H1 (cell line): ENCODE measurements at regions not wholly inside any gene's neighbourhood (a gene's known extent, or its start where the extent isn't known, plus 50 kb on each side); places are given as distances from the start of the nearest gene placed in this dataset.

Experiments
- CTCF ChIA-PET: fragments of 300-600 bp; sonication (Branson Sonifier 250); formaldehyde crosslinking; loops from one replicate; lab custom pipeline; 2021; ENCODE audit not compliant: partially characterized antibody; lab: Charles Lee
- POLR2A ChIA-PET: fragments of 300-600 bp; sonication (Branson Sonifier 250); formaldehyde crosslinking; loops from one replicate; lab custom pipeline; 2021; ENCODE audit warnings: inconsistent platforms; ENCODE audit not compliant: partially characterized antibody; lab: Charles Lee
- DNase-seq, 2 experiments: peaks; one replicate each; pipeline versions ENCODE4 v3.0.0 to v3.0.0-alpha.2; 2010 to 2022; ENCODE audit warnings: low spot score in 2 of 2, low read depth in 1 of 2, mixed read lengths in 1 of 2
- FAIRE-seq: peaks from 2 replicates; lab custom pipeline; 2011; peaks lifted over from hg19 to GRCh38; lab: Jason Lieb, UNC
- H2AFZ ChIP-seq: 2 replicates; pipeline ENCODE4 v1.8.1; 2012; ENCODE audit warnings: low read length, inconsistent platforms
- H2AK5ac ChIP-seq: 2 replicates; pipeline ENCODE4 v1.6.1; 2013; ENCODE audit warnings: low read depth, low read length
- H2BK120ac ChIP-seq: replicated peaks from 2 replicates; pipeline ENCODE3; 2013; ENCODE audit warnings: low read depth, low read length, inconsistent platforms
- H2BK12ac ChIP-seq: 2 replicates; pipeline ENCODE4 v1.6.1; 2013; ENCODE audit warnings: low read depth, low read length
- H2BK15ac ChIP-seq: 2 replicates; pipeline ENCODE4 v1.6.1; 2013; ENCODE audit warnings: low read length
- H2BK20ac ChIP-seq: 2 replicates; pipeline ENCODE4 v1.6.1; 2013; ENCODE audit warnings: low read length
- H2BK5ac ChIP-seq: 2 replicates; pipeline ENCODE4 v1.6.1; 2013; ENCODE audit warnings: low read depth, low read length
- H3K14ac ChIP-seq: 2 replicates; pipeline ENCODE4 v1.6.1; 2013; ENCODE audit warnings: inconsistent platforms; ENCODE audit not compliant: insufficient read length
- H3K18ac ChIP-seq: 2 replicates; pipeline ENCODE4 v1.6.1; 2013; ENCODE audit warnings: low read length; ENCODE audit errors: extremely low read depth
- H3K23ac ChIP-seq: 2 replicates; pipeline ENCODE4 v1.6.1; 2013; ENCODE audit warnings: inconsistent platforms; ENCODE audit not compliant: insufficient read length
- H3K23me2 ChIP-seq: 2 replicates; pipeline ENCODE4 v1.6.1; 2013; ENCODE audit warnings: low read depth, low read length
- H3K27ac ChIP-seq: 2 replicates; pipeline ENCODE4 v1.6.1; 2011; ENCODE audit warnings: low read depth, low read length, inconsistent platforms
- H3K27me3 ChIP-seq, 4 experiments: replicated peaks in 1 of 4; 1 replicate in 1 of 4; 2 replicates in 3 of 4; pipeline versions ENCODE4 v1.6.1 to v1.8.1; 2011 to 2013; ENCODE audit warnings: low read length in 3 of 4, mild to moderate bottlenecking in 3 of 4, inconsistent platforms in 2 of 4, mixed read lengths in 2 of 4, moderate library complexity in 1 of 4; ENCODE audit not compliant: control insufficient read depth in 3 of 4, insufficient read depth in 3 of 4; ENCODE audit errors: extremely low read depth in 1 of 4
- H3K36me3 ChIP-seq, 4 experiments: 2 replicates each; pipeline versions ENCODE4 v1.6.1 to v1.8.1; 2011 to 2013; ENCODE audit warnings: mild to moderate bottlenecking in 4 of 4, low read length in 3 of 4, moderate library complexity in 2 of 4, control low read depth in 1 of 4, inconsistent platforms in 1 of 4; ENCODE audit not compliant: insufficient read depth in 4 of 4, control insufficient read depth in 2 of 4
- H3K4ac ChIP-seq: replicated peaks from 2 replicates; pipeline ENCODE3; 2013; ENCODE audit warnings: low read length, low read depth, mixed read lengths, inconsistent platforms; ENCODE audit not compliant: insufficient read length
- H3K4me1 ChIP-seq, 4 experiments: replicated peaks in 1 of 4; 1 replicate in 1 of 4; 2 replicates in 3 of 4; pipeline versions ENCODE4 v1.6.1 to v1.8.1; 2011 to 2013; ENCODE audit warnings: low read length in 3 of 4, inconsistent platforms in 2 of 4, mixed read lengths in 1 of 4; ENCODE audit not compliant: insufficient read depth in 4 of 4, control insufficient read depth in 3 of 4
- H3K4me2 ChIP-seq, 2 experiments: 2 replicates each; pipeline versions ENCODE4 v1.6.1 to v1.8.1; 2011 to 2013; ENCODE audit warnings: low read depth in 2 of 2, low read length in 2 of 2, control low read depth in 1 of 2, inconsistent platforms in 1 of 2, mild to moderate bottlenecking in 1 of 2; ENCODE audit not compliant: insufficient read depth in 1 of 2
- H3K4me3 ChIP-seq, 4 experiments: fragments of 200-600, 300-600 bp in 1 of 4; sonication (generic), shearing (Covaris generic), sonication (Bioruptor Twin) in 1 of 4; 2 replicates each; pipeline versions ENCODE4 v1.5.1 to v1.8.1; 2011 to 2016; ENCODE audit warnings: low read length in 4 of 4, low read depth in 3 of 4, control low read depth in 2 of 4, inconsistent platforms in 2 of 4, mild to moderate bottlenecking in 2 of 4, mixed read lengths in 1 of 4, moderate library complexity in 1 of 4; ENCODE audit not compliant: insufficient read depth in 2 of 4; ENCODE audit errors: extremely low read depth in 1 of 4
- H3K56ac ChIP-seq: replicated peaks from 2 replicates; pipeline ENCODE3; 2013; ENCODE audit warnings: low read depth, mild to moderate bottlenecking, mixed read lengths, low read length, inconsistent platforms; ENCODE audit not compliant: insufficient read length
- H3K79me1 ChIP-seq: 2 replicates; pipeline ENCODE4 v1.6.1; 2013; ENCODE audit warnings: low read depth, low read length, control low read depth
- H3K79me2 ChIP-seq, 2 experiments: 2 replicates each; pipeline versions ENCODE4 v1.6.1 to v1.8.1; 2012 to 2013; ENCODE audit warnings: low read length in 2 of 2, mild to moderate bottlenecking in 2 of 2, inconsistent platforms in 1 of 2; ENCODE audit not compliant: insufficient read depth in 2 of 2, control insufficient read depth in 1 of 2
- H3K9ac ChIP-seq, 4 experiments: replicated peaks in 1 of 4; 1 replicate in 1 of 4; 2 replicates in 3 of 4; pipeline versions ENCODE4 v1.6.1 to v1.8.1; 2011 to 2013; ENCODE audit warnings: low read depth in 3 of 4, low read length in 3 of 4, control low read depth in 2 of 4, mild to moderate bottlenecking in 2 of 4, moderate library complexity in 2 of 4, inconsistent platforms in 1 of 4; ENCODE audit errors: extremely low read depth in 1 of 4
- H3K9me3 ChIP-seq, 2 experiments: 2 replicates each; pipeline versions ENCODE4 v1.6.1 to v1.8.1; 2012 to 2013; ENCODE audit warnings: mild to moderate bottlenecking in 2 of 2, moderate library complexity in 2 of 2, control low read depth in 1 of 2, inconsistent platforms in 1 of 2, low read depth in 1 of 2, low read length in 1 of 2, mixed read lengths in 1 of 2; ENCODE audit not compliant: insufficient read depth in 2 of 2
- H4K20me1 ChIP-seq, 2 experiments: replicated peaks in 1 of 2; 2 replicates each; pipeline versions ENCODE3 to v1.8.1; 2011 to 2013; ENCODE audit warnings: inconsistent platforms in 2 of 2, low read length in 2 of 2, mild to moderate bottlenecking in 1 of 2; ENCODE audit not compliant: insufficient read depth in 2 of 2, control insufficient read depth in 1 of 2
- H4K5ac ChIP-seq: 2 replicates; pipeline ENCODE4 v1.6.1; 2013; ENCODE audit warnings: low read length, low read depth, mixed read lengths, inconsistent platforms; ENCODE audit not compliant: insufficient read length
- H4K8ac ChIP-seq: 2 replicates; pipeline ENCODE4 v1.8.0; 2013; ENCODE audit warnings: mild to moderate bottlenecking, moderate library complexity, low read length, inconsistent platforms; ENCODE audit not compliant: insufficient read depth; ENCODE audit errors: extremely low read depth
- H4K91ac ChIP-seq: replicated peaks from 2 replicates; pipeline ENCODE3; 2013; ENCODE audit warnings: low read length, mixed read lengths, inconsistent platforms; ENCODE audit not compliant: insufficient read length
- BRCA1 ChIP-seq: IDR thresholded peaks from 2 replicates; pipeline ENCODE4 v1.6.1; 2012; ENCODE audit warnings: low read depth, low read length, improper control_type of control experiment
- CHD2 ChIP-seq: IDR thresholded peaks from 2 replicates; pipeline ENCODE4 v1.6.1; 2012; ENCODE audit warnings: low read length, improper control_type of control experiment
- GTF2F1 ChIP-seq: IDR thresholded peaks from 2 replicates; pipeline ENCODE4 v1.6.1; 2012; ENCODE audit warnings: low read depth, low read length, improper control_type of control experiment, borderline replicate concordance
- JUND ChIP-seq: IDR thresholded peaks from 2 replicates; pipeline ENCODE4 v1.6.1; 2011; ENCODE audit warnings: mild to moderate bottlenecking, improper control_type of control experiment, low read length
- POLR2AphosphoS5 ChIP-seq: IDR thresholded peaks from 2 replicates; pipeline ENCODE4 v1.6.1; 2011; ENCODE audit warnings: low read depth, low read length
- RBBP5 ChIP-seq: IDR thresholded peaks from 2 replicates; pipeline ENCODE4 v1.7.1; 2012; ENCODE audit warnings: low read depth, mild to moderate bottlenecking, inconsistent platforms, low read length, moderate library complexity, borderline replicate concordance
- RNF2 ChIP-seq: fragments of 200-900, 300-1000 bp; sonication (generic); IDR thresholded peaks from 2 replicates; pipeline ENCODE4 v1.7.1; 2016; ENCODE audit warnings: borderline replicate concordance, low read depth, mild to moderate bottlenecking, antibody characterized with exemption, low read length; ENCODE audit not compliant: poor library complexity, severe bottlenecking; ENCODE audit errors: missing control alignments
- SAP30 ChIP-seq: fragments of 300-600 bp; sonication (generic); IDR thresholded peaks from 2 replicates; pipeline ENCODE4 v1.7.1; 2012; ENCODE audit warnings: low read length, moderate library complexity, mild to moderate bottlenecking, inconsistent platforms; ENCODE audit not compliant: insufficient read depth, insufficient replicate concordance
- SP2 ChIP-seq: IDR thresholded peaks from 2 replicates; pipeline ENCODE4 v1.6.1; 2012; ENCODE audit warnings: mild to moderate bottlenecking, low read length, inconsistent platforms
- SRF ChIP-seq: IDR thresholded peaks from 2 replicates; pipeline ENCODE4 v1.6.1; 2011; ENCODE audit warnings: mild to moderate bottlenecking, low read depth, low read length, moderate library complexity
- TAF1 ChIP-seq: IDR thresholded peaks from 2 replicates; pipeline ENCODE4 v1.6.1; 2011; ENCODE audit warnings: mild to moderate bottlenecking, low read depth, low read length
- TAF7 ChIP-seq: optimal IDR thresholded peaks from 2 replicates; pipeline ENCODE3; 2011; ENCODE audit warnings: low read depth, mild to moderate bottlenecking, inconsistent platforms, low read length, moderate library complexity, borderline replicate concordance
- WGBS, 2 experiments: shearing (Covaris generic) in 1 of 2; methylation state at CpG; one replicate each; pipeline versions ENCODE4 v1.1.6 to v1.1.7; 2013 to 2015; ENCODE audit warnings: low lambda C conversion rate in 2 of 2, mixed read lengths in 2 of 2, inconsistent platforms in 1 of 2, low coverage in 1 of 2, missing lambda C conversion rate in 1 of 2; ENCODE audit not compliant: insufficient replicate concordance in 2 of 2, insufficient coverage in 1 of 2, insufficient read length in 1 of 2; ENCODE audit errors: extremely low coverage in 1 of 2, missing lambda C conversion rate in 1 of 2; 5-methylcytosine and 5-hydroxymethylcytosine counted together
- TF ChIP-seq, protein P1 (sequence below): IDR thresholded peaks from 2 replicates; pipeline ENCODE4 v1.6.1; 2012; ENCODE audit warnings: low read length, inconsistent platforms

DNA sequence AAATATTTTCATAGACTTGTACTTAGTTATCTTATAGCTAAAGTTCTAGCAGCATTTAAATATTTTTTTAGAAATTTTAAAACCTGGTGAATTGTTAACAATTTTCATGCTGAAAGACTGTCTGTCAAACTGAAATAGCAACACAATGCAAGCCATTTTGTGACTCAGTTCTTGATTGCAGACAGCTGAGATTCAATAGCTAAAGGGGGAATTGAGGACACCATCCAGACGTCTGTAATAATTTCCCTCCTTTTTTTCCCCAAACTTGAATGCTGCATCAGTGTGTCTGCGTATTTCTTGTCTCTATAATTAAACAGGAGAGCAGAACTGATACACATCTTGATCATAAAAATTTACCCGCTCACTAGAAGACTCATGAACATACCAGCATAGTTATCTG lies 468.3 kb downstream of the GBE1 start:
- no peak overlapping the region for H2AFZ ChIP-seq
- no peaks in the 10 kb centered on the region; a peak in 1 of 4 replicates for H3K9me3 ChIP-seq
- no peak overlapping the region for H3K18ac ChIP-seq
- H2BK20ac ChIP-seq: no peak overlapping the region
- no peak overlapping the region for H3K4me3 ChIP-seq
- no peak for DNase-seq
- H2AK5ac ChIP-seq: no peak overlapping the region
- no peak overlapping the region for H2BK15ac ChIP-seq
- no peak overlapping the region for H4K5ac ChIP-seq
- no peak overlapping the region for H3K4me2 ChIP-seq
- H4K20me1 ChIP-seq: no peaks in the 10 kb centered on the region
- no peak overlapping the region for H3K56ac ChIP-seq
- WGBS, 2 experiments: 91% methylated on average over 3 of the region's 3 CpGs; no CpG with 5 or more reads in 1 of the 2 experiments
- H3K4ac ChIP-seq: no peak overlapping the region
- no peak overlapping the region for H4K8ac ChIP-seq
- H3K23ac ChIP-seq: no peak overlapping the region
- no peaks in the 10 kb centered on the region for H3K23me2 ChIP-seq
- no peak for FAIRE-seq
- H3K79me1 ChIP-seq: no peaks in the 10 kb centered on the region
- POLR2A ChIA-PET: no interaction called here
- CTCF ChIA-PET: interaction anchor here (0.8 to 1.0 kb wide), 2 partner anchors 8 to 45 kb away, joined by 3 to 6 read pairs; no protein-coding TSS in a partner anchor
- H3K14ac ChIP-seq: no peak overlapping the region
- no peak overlapping the region for H2BK120ac ChIP-seq
- TF ChIP-seq, protein P1, sequence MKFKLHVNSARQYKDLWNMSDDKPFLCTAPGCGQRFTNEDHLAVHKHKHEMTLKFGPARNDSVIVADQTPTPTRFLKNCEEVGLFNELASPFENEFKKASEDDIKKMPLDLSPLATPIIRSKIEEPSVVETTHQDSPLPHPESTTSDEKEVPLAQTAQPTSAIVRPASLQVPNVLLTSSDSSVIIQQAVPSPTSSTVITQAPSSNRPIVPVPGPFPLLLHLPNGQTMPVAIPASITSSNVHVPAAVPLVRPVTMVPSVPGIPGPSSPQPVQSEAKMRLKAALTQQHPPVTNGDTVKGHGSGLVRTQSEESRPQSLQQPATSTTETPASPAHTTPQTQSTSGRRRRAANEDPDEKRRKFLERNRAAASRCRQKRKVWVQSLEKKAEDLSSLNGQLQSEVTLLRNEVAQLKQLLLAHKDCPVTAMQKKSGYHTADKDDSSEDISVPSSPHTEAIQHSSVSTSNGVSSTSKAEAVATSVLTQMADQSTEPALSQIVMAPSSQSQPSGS: no peak
- TF ChIP-seq SAP30 (no peak), SP2 (no peak), GTF2F1 (no peak), JUND (no peak), POLR2AphosphoS5 (no peak), SRF (no peak), RNF2 (no peak), RBBP5 (no peak), CHD2 (no peak), BRCA1 (no peak), TAF7 (no peak), TAF1 (no peak)
- H3K27ac ChIP-seq: no peak overlapping the region
- H3K27me3 ChIP-seq: no peaks in the 10 kb centered on the region
- H3K4me1 ChIP-seq: no peaks in the 10 kb centered on the region
- no peaks in the 10 kb centered on the region for H3K79me2 ChIP-seq
- no peak overlapping the region for H3K9ac ChIP-seq
- H2BK12ac ChIP-seq: no peak overlapping the region
- H4K91ac ChIP-seq: no peak overlapping the region
- H3K36me3 ChIP-seq: no peaks in the 10 kb centered on the region
- H2BK5ac ChIP-seq: no peak overlapping the region
